ENCODE measurements at regions not wholly inside any gene's neighbourhood (a gene's known extent, or its start where the extent isn't known, plus 50 kb on each side); places are given as distances from the start of the nearest gene placed in this dataset.

- DNase-seq: no peak
Measured at GRCh38 chr5:23064710-23065109, 211.6 kb upstream of the CDH12 start.

- DNase-seq: no peak
Measured at GRCh38 chr5:23053846-23054245, 200.7 kb upstream of the CDH12 start.

- DNase-seq: no peak
Measured at GRCh38 chr5:23042226-23042625, 189.1 kb upstream of the CDH12 start.

DNA sequence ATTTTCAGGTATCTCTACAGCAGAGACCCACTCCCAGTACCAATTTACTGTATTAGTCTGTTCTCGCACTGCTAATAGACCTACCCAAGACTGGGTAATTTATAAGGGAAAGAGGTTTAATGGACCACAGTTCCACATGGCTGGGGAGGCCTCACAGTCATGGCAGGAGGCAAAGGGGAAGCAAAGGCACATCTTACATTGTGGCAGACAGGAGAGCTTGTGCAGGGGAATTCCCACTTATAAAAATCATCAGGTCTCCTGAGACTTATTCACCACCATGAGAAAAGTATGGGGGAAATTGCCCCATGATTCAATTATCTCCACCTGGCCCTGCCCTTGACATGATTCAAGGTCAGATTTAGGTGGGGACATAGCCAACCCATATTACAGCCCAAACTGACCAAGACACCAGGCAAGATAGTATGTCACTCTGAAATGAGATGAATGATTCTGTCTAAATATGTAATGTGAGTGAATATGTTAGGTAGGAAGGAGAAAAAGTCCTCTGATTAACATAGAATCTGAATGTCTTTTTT, 182.5 kb upstream of the CDH12 start:
- DNase-seq: no peak

- no peak for DNase-seq
Measured at GRCh38 chr5:23033864-23034263, 180.7 kb upstream of the CDH12 start.

- DNase-seq: no peak
Measured at GRCh38 chr5:23029290-23029689, 176.1 kb upstream of the CDH12 start.

DNA sequence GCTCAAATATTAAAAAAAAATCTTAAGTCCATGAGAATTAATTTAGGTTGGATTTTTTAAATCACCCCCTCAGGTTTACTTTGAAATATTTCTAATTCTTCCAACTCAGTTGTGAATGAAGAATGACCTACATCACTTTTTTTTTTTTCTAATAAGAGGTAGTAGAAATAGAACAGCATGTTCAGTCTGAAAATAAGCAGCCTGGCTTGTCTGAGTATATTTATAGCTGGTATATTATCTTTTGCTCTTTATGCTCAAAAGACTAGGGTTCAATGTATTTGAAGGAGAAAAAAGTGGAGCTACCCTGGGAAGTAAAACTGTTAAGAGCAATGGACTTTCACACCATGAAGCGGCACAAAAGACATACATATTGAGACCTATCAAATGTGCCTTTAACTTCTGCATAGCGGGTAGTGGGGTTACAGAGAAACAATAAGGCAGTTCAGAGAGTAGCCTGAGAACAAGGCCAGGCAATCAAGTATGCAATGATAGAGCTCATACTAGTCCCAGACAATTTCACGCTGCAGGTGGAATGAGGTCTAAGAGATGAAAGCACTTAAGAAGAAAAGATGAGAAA, 175.4 kb upstream of the CDH12 start:
- no peak for DNase-seq

GRCh38 chr5:23027830-23028229, 174.7 kb upstream of the CDH12 start:
- no peak for DNase-seq

DNA sequence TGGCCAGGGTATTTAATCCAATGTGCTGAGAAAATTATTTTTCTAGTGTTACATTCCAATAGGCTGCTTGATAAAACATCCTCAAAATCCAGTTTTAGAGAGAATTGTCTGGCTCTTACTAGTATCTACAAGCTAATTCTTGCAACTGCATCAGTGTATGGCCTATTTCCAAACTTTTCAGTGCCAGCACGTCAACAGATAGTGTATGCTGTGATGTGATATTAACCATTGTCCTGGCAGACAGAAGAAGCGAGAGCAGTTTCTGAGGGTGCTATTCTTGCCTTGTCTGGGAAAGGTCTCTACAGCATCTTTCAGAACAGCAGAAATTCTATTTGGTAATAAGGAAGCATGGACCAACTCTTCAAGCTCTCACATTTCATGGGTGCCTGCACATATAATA, 174.2 kb upstream of the CDH12 start:
- no peak for DNase-seq

DNA sequence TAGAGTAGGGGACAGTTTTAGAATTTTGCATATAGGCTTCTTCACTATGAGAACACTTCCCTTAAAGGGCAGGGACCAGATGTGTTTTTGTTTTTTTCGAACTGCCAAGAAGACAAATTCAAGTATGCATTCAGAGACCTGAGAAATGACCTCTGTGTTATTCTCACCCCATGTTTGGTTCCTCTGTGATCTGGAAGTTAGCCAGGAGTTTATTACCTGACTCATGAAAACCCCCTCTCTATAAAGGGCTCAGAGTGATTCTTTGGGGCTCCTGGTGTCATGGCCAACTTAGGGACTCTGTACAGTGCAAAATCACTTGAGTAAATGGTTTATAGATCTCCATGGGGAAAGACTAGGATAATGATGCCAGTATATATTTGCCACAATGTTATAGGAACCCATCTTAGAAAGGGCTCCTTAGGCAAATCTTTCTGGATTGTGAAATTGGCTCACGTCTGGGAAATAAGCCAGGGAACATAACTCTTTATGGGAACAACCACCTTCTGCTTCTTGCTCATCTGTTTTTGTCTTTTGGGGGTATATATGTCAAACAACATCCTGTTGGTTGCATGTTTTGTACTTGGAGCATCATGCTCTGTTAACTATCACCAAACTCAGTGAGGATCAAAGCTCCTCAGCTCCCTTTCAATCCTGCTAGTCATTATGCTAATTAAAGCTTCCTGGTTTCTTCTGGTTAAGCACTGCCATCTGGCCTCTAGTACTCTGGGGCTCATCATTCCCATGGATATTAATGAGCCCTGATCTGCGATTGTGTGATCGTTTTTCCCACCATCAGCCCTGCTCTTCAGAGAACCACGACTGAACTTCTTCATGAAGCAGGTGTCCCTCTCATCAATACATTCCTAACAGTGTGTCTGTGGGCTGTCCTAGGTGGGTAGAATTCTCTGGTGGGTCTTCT, 173.4 kb upstream of the CDH12 start:
- no peak for DNase-seq

- no peak for DNase-seq
Measured at GRCh38 chr5:23025629-23026233, 172.6 kb upstream of the CDH12 start.

DNA sequence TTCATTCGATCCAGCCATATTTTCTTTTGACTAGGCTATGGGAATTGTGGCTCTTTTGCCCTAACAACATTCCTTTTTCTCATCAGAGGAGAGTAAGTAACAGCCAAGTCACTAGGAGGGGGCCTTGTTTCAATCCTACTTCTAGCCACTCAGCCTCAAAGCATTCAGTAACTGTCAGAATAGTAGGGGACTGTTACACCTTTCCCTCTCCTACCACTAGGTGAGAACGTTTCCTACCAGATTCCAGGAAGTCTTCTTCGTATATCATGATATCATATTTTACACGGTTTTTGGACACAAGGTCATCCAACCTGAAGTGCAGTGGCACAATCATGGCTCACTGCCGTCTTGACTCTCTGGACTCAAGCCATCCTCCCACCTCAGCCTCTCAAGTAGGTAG, 171.3 kb upstream of the CDH12 start:
- no peak for DNase-seq

GRCh38 chr5:23014825-23015224, 161.7 kb upstream of the CDH12 start:
- DNase-seq: no peak

- DNase-seq: no peak
Measured at GRCh38 chr5:23014266-23014665, 161.1 kb upstream of the CDH12 start.

GRCh38 chr5:23013395-23013998, 160.4 kb upstream of the CDH12 start:
- DNase-seq: no peak

DNA sequence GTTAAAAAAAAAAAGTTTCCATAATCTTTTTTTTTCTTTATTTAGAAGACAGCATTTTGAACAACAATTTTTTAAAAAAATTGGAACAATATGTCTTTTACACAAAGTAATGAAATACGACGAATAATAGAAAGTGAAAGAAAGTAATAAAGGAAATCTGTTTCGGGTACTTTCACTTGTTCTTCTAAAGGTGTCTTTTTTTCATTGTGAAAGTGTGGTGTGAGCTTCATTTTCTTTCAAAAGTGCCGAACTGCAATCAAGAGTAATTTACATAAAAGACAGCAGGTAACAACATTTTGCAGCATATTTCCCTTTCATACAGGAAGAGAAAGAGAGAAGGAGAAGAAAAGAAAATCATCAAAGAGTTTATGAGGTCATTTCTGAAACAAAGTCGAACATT, 159.7 kb upstream of the CDH12 start:
- no peak for DNase-seq

GRCh38 chr5:23007762-23008161, 154.6 kb upstream of the CDH12 start:
- DNase-seq: no peak

- DNase-seq: no peak
Measured at GRCh38 chr5:23007236-23007635, 154.1 kb upstream of the CDH12 start.

DNA sequence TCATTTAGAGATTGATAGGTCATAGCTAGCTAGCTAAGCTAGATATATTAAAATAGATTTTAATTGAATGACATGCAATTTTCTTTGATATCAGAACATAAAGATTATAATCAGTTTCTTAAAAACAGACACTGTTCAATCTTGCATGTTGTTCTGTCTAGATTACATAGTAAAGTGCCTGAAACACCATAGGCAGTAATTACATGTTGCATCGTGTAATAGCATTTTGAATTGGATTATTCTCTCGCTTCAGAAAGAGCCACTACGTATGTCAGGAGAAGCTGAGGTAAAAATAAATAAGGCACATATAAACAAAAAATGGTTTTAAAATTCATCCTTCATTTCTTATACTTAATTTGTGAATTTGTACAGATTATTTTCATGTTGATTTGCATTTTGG, 148.0 kb upstream of the CDH12 start:
- no peak for DNase-seq

DNA sequence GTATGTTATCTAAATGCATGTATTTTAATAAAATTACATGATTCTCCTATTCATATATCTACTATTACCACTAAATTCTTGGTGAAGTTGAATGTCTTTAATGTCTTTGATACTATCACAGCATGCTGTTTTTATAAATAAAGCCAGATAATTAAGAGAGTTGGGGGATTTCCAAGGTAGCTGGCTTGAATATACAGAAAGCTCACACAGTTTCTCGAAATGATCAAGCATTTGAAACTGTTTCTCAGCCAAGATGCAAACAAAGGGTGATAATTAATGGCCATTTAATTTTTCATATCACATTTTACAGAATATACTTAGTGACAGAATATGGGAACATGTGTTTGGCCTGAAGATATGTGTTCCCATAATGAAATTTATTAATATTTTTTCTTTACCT, 145.6 kb upstream of the CDH12 start:
- no peak for DNase-seq

GRCh38 chr5:22998362-22998761, 145.2 kb upstream of the CDH12 start:
- DNase-seq: no peak

- DNase-seq: no peak
Measured at GRCh38 chr5:22988937-22989336, 135.8 kb upstream of the CDH12 start.

DNA sequence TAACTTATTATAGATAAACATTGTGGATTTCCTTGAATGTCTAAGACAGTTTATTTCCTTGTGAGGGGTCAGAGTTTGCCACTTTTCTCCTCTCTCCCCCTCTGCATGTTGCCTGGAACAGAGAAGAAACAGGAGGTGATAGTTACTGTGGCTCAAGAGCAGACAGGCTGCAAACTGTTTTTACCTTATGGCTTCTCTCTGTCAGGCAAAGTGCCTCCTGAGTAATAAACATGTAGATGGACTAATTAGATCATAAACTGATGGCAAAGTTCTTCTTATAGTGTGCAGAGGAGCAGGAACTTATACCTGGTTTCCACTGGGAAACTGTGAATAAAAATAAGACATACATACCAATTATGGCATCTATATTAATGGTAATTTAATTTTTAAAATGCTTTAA, 133.1 kb upstream of the CDH12 start:
- no peak for DNase-seq
